GM21737 (cell line): ENCODE measurements at regions not wholly inside any gene's neighbourhood (a gene's known extent, or its start where the extent isn't known, plus 50 kb on each side); places are given as distances from the start of the nearest gene placed in this dataset.
"Not testable (repeated sequence)": the region's sequence is repeated elsewhere in the genome, so short reads cannot be mapped to it uniquely, and the experiment has no call there.

Experiments
- ATAC-seq: cut with Tn5 transposase; IDR thresholded peaks from one replicate; pipeline ENCODE4 v1.9.1; 2021; ENCODE audit warnings: mild to moderate bottlenecking, moderate library complexity; ENCODE audit not compliant: unreplicated experiment

DNA sequence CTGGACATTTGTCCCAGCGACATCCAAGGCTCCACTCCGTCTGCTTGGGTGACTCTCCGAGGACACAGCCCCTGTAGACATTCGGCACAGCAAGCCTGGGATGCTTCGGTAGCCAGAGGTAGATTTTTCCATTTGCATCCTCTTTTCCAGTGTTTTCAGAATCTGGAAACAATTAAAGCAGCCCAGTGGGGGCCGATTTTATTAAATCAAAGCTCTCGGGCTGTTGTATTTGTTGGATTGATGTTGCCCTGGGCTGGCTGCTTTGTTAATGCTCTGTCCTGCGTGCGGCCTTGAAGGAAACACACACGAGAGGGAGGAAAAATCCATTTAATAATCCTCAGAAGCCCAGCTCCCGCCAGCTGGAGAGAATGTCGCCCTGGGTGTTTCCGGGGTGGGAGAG lies 158.1 kb upstream of the CIBAR2 start:
- no peak for ATAC-seq

DNA sequence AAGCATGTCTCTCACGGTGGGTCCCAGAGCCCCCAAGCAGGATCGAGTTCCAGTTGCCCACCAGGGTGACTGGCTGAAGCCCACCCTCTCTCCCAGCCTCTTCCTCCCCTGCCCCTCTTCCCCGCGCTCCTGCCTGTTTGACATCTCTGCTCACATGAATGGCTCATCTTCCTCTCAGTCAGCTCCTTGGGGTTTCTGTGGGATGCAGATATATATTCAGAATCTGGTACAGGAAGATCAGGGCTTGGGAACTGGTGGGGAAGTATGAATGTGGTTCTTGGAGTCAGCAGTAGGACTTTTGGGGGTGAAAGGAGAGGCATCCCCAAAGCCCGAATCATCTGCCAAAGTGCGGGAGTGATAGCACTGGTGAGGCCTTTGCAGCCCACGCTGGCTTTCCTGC lies 158.9 kb upstream of the CIBAR2 start:
- no peak for ATAC-seq

DNA sequence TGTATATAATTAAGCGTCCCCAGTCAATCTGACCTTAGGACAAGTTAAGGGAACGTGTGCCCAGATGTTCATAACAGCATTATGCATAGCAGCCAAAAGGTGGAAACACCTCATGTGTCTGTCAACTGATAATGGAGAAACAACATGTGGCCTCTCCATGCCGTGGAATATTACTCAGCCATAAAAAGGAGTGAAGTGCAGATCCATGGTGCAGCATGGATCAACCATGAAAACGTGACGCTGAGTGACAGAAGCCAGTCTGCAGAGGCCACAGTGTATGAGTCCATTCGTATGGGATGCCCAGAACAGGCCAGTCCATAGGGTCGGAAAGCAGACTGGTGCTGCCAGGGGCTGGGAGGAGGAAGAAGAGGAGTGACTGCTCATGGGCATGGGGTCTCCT lies 161.0 kb upstream of the CIBAR2 start:
- ATAC-seq = no peak

DNA sequence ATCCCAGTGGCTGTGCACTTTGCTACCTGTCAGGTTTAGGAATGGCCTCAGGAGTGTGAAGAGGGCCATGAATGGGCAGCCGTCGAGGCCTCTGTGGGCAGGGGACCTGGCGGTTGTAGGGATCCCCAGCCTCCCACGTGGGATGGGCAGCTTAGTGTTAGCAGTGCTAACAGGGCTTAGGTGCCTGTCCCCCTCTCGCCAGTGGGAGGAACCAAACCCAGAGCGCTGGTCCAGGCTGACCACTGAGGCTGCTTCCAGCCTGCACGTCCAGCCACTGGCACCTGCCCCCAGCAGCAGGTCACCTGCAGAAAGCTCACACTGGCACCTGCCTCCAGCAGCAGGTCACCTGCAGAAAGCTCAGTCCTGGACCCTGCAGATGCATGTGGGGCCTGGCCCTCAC lies 162.2 kb upstream of the CIBAR2 start:
- no peak for ATAC-seq

DNA sequence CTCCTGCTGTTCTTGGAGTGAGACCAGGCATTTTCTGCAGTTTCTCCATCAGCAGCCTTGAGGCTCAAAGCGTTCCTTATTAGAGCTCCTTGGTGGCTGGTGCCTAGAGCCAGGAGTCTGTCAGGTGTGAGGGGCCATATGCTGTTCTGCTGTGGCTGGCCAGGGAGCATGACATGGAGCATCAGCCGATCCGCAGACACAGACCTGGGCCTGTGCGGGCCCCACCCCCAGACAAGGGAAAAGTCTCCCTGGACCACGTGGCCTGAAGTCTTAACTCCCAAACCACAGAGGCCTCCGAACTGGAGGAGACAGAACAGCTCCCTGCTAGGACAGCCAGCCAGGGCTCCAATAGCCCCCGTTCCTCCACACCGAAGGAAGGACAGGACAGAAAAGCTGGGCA lies 162.7 kb upstream of the CIBAR2 start:
- ATAC-seq = no peak

DNA sequence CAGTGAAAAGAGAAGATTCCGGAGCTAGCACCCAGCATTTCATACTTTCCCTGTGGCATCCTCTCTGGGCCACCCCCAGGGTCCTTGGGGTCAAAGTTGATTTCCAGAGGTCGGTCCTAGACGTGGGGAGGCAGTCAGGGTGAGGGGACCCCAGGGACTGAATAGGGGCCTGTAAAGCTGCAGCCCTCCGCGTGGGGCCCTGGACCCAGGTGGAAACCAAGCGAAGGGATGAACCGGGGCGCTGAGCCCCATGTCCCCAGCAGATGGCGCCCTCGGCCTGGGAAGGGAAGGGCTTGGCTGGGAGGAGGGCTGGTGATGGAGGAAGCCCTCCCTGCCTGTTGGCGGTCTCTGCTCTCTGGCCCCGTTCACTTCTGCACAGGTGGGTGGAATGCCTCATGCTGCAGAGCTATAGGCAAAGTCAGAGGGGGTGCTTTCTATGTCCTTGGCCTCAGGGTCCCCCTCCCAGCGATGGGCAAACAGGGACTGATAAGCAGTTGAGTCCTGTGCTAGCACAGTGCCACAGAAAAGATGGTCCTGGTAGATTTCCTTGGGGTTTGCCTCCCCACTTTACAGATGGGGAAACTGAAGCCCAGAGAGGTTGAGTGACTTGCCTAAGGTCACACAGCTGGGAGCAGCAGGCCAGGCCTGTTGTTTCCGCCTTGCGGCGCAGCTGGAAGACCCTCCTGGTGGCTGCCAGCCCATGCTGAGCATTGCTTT lies 163.4 kb upstream of the CIBAR2 start:
- no peak for ATAC-seq

DNA sequence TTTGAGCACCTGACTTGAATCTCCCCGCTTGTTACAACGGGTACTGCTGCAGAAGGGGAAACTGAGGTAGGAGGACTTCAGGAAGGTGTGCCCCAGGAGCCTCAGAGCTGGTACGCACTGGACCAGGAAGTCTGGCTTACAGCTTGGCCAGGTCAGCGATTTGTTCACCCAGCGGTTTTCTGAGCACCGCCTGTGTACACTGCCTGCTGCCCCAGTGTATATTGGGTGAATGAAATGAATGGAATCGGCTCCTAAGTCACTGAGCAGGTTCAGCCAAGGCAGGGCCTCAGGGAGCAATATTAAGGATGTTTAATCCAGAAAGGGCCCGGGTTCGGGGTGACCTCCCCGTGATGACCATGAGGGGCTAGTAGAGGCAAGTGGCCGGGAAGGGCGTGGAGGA lies 164.0 kb upstream of the CIBAR2 start:
- no peak for ATAC-seq

DNA sequence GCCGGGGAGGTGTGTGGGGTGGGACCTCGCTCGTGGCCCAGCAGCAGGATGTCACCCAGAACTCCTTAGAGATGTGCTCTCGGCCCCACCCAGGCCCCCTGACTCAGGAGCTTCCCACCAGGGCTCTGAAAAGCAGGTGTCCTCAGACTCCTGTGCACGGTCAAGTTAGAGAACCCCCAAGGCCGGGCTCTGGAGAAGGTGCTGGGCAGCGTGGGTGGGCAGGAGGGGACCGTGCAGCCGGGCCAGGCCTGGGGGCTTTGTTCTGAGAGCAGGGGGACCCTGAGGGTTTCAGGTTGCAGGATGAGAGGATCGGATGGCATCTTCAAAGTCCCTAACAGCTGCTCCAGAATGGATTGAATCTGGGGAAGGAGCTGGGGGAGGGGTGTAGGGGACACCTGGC lies 164.4 kb upstream of the CIBAR2 start:
- ATAC-seq = no peak

DNA sequence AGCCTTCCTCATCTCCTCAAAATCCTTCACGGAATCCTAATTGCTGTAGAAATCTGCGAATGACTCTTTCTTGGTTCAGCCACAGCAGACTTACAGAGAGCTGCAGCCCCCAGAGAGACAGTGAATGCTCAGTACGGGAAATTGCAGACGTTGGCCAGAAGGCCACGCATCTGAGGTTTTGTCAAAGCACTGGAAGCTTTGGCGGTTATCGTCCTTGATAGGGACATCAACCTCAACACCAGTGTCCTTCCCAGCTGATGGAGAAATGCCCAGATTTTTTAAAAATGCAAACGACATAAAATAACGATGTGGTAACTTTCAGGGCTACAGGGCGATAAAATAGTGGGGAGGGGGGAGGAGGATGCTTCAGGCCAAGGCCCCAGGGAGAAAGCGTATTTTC lies 166.6 kb upstream of the CIBAR2 start:
- ATAC-seq = no peak

DNA sequence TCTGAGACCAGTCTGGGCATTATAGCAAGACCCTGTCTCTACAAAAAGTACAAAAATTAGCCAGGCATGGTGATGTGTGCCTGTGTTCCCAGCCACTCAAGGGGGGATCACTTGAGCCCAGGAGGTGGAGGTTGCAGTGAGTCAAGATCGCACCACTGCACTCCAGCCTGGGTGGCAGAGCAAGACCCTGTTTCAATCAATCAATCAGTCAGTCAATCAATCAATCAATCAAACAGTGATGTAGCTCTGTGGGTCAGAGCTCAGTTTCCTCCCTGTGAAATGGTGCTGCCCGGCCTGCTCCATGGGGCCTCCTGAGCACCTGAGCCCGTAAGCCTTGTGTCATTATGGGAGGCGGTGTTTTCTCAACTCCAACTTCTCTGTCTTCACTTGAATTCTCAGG lies 167.1 kb upstream of the CIBAR2 start:
- no peak for ATAC-seq

DNA sequence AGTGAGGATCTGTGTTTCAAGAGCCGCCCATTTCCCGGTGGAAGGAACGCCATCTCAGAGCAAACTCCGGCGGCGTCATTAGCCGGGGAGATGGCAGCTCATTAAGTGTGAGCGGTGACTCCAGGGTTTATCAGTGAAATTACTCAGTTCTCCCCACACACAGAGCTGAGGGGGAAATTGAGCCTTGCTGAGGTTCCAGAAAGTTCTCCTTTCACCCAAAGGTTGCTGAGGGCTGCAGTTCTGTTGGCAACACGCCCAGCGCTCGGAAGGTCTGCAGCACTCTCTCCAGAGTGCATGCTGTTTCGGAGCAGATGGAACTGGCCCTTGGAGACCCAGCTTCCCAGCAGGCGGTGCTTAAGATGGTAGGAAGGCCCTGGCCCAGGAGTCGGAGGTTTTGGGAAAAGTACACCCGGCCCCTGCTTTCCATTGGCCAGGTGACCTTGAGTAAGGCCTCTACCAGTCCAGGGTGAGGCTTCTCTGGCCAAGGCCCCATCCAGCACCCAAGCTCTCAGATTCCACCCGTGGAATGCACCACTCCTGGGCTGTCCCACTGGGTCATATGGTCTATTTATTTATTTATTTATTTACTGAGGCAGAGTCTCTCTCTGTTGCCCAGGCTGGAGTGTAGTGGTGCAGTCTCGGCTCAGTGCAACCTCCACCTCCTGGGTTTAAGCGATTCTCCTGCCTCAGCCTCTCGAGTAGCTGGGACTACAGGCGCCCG lies 167.7 kb upstream of the CIBAR2 start:
- no peak for ATAC-seq

DNA sequence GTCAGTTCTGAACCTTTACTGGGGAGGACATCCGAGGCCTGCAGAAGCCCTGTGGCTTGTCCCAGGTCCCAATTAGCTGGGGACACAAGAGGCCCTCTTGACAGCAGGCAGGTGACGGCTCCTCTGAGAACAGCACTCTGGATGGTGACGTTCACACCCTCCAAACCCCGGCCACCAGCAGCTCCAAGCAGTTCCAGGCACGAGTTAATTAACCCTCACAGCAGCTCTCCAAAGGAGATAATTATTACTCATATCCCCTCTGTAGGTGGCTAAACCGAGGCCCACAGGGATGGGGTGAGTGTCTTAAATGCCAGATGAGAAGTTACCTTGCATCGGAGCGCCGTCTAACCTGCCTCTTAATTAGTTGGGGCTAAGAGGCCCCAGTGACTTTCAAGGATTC lies 168.9 kb upstream of the CIBAR2 start:
- no peak for ATAC-seq

DNA sequence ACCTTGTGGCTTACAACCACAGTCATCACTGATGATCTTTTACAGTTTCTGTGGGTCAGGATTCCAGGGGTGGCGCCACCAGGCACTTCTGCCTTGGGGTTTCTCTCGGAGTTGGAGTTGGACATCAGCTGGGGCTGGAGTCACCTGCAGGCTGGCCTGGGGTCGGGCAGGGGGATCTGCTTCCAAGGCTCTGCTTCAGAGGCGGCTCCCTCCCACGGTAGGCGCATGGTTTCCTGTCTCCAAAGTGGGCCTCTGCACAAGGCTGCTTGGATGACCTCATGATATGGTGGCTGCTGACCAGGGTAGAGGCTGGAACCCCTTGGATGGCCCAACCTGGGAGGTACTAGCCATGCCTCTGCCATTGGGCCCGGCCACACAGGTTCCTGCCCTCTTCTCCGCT lies 170.6 kb upstream of the CIBAR2 start:
- ATAC-seq = no peak

DNA sequence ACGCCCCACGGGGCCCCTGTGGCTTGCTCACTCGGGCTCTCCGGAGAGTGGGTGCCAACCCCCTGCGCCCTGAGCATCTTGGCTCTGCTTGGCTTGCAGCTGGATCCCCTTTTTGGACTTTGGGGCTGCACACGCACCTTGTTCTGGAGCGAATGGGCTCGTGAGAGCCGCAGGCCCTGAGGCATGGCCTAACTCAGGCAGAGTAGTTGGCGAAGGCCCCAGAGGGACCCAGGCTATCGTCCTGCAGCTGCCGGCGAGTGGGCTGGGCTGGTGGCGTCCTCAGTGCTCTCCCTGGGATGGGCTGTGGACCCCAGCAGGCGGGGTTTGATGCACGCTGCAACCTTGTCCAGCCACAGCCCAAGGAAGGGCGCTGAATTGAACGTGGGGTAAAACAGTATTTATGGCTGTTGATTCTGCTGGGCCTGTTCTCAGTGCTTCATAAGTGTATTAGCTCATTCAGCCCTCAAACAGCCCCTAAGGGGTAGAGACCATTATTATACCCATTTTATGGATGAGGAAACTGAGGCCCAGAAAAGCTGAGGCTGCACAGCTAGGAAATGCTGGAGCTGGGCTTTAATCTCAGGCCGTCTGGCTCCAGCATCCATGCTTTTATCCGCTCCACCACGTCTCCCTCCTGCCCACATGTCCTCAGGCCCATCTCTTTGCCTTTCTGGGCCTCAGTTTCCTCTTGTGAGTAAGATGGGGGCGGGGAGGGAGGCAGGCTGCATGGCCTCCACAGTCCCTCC lies 171.2 kb upstream of the CIBAR2 start:
- no peak for ATAC-seq

DNA sequence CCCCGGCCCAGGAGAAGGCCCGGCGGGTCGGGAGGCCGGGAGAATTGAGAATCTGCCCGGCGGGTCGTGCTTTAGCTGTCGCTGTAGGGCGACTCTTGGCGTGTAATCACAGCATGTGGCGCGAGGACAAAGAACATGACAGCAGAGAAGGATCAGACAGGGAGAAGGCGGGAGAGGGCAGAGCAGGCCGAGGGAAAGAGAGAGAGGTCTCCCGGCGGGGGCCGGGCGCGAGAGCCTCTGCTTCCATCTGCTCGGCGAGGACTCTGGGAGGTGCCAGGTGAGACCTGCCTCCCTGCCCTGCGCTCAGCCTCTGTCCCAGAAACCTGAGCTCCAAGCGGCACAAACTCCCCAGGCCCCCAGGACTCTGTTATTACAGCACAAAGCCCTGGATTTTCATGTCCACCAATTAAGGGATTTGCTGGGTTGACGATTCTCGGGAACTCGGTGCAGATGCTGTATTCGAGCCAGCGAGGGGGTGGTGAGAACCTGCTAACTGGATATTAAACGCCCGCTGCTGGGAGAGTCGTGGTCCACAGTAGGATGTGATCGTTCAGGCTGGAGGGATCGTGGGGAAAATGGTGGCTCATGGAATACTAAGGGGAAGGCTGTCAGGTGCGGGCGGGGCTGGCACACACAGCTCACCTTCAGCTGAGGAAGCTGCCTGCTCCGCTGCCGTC lies 172.0 kb upstream of the CIBAR2 start:
- no peak for ATAC-seq

DNA sequence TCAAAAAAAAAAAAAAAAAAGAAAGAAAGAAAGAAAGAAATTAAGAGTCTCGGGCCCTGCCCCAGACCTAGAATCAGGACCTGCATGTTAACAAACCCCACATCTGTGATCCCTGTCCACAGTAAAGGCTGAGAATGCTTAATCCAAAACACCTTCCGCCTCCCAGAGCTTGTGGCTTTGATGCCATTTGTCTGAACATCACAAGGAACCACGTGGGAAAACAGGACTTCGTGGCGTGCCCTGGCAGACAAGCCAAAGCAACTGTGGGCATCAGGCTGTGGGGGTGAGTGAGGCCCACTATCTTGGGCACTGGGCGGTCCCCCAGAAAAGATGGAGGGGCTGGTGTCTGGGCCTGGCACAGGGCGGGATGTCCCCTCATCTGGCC lies 173.4 kb upstream of the CIBAR2 start:
- ATAC-seq = no peak

DNA sequence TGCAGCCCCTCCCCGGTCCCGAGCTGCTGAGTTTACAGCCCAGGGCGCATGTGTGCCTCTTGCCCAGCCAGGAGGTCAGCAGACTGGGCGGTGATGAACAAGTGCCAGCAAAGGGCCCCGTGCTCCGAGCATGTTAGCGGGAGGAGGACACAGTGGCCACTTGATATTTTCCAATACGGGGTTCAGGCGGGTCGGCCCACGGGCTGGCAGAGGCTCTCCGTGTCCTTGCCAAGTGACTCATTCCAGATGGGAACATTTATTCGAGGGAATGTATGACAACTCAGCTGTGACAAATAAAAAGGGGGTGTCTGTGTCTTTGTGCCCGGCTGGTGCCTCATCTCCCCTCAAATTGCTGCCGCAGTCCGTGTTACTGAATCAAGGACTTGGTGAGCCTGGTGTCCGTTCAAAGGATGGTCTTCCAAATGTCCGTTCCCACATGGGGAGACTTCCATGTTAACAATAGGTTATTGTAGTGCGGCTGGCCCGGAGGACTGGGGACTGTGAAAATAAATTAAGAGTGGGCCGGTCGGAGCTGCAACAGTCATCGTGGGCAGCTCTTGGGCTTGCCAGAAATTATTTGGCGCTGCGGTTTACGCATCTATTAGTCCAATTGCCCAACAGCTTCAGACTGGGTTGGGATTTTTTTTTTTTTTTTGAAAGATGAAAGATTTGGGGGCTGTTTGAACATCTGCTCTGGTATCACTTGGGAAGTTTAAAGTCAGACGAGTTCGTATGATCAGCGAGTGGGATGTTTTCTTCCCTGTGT lies 174.0 kb upstream of the CIBAR2 start:
- no peak for ATAC-seq

DNA sequence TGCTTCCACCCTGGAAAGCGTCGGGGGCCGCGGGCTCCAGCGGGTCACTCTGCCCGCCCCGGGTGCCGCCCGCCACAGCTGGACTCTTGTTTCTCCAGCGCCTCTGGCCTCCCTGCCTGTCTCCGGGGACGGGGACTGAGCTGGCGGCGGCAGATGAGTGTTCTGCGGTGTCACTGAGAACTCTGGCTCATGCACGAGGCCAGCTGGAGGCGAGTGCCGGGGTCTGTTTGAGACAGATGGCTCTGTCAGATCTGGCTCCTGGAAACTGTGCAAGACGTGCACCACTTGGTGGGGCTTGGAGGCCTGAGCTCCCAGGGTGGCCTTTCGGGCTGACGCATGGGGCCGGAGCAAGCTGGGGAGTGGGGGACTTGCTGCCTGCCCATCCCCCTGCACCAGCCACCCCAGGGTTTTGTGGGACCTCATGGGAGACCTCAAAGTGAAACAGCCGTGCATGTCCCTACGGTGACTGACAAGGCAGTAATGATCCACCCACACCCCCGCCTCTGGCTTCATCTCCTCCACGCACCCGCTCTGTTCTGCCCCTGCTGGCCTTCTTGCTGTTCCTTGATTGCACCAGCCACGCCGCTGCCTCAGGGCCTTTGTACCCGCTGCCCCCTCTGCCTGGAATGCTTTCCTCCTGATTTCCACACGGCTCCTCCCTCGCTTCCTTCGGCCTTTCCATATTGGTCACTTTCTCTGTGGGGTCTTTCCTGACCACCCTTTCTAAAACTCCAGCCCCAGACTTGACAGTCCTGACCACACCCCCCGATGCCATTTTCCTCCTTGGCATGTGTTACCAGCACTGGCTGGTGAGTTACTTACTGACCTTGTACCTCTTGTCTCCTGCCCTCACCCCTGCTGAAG lies 174.9 kb upstream of the CIBAR2 start:
- no peak for ATAC-seq

DNA sequence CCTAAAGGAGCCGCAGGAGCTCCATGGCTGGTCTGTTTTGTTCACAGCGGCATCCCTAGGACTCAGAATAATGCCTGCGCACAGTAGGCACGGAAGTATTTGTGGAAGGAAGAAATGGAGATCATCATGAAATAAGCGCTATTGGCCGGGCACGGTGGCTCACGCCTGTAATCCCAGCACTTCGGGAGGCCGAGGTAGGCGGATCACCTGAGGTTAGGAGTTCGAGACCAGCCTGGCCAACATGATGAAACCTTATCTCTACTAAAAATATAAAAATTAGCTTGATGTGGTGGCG lies 175.5 kb upstream of the CIBAR2 start:
- not testable (repeated sequence) for ATAC-seq

DNA sequence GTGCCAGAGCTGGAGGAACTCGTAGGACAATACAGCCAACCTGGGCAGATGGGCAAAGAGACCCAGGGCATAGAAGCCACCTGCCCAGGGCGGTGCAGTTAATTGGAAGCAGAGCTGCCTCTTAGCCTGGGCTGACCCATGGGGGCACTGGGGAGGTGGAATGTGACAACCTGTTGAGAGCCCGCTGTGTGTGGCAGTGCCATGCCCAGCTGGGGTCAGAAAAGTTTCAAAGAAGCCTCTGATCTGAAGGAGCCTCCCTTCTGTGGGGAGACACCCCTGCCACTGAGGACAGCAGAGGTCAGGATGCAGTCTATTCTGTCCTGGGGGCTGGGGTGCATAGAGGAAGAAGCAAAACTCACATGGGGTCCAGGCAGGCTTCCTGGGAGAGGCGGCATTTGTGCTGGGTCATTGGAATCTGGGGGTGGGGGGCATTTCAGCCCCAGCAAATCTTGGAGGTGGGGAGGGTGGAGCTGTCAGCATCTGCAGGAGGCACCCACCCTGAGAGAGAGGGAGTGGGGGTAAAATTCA lies 176.1 kb upstream of the CIBAR2 start:
- ATAC-seq = no peak
